ENCODE measurements at regions not wholly inside any gene's neighbourhood (a gene's known extent, or its start where the extent isn't known, plus 50 kb on each side); places are given as distances from the start of the nearest gene placed in this dataset.

DNA sequence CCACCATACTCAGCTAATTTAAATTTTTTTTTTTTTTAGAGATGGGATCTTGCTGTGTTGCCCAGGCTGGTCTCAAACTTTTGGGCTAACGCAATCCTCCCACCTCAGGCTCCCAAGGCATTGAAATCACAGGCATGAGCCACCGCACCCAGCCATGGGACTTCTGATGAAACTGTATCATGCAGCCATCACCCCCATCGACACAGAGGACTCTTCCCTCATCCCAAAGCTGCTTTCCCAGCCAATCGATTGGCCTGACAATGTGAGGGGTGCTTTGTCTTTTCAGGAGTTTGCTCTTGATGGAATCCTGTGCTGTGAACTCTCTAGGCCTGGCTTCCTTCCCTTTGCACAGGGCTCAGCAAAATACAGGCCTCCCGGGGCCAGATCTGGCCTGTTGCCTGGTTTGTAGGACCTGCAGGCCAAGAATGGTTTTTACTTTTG, 59.6 kb upstream of the NCOR2 start:
- POLR2A ChIA-PET: interaction anchor here (0.7 kb wide), 1 partner anchor 66 kb away, joined by 3 read pairs; no protein-coding TSS in a partner anchor
- ATAC-seq (no peak), DNase-seq (ENCODE audit: low spot score) (no peak)

DNA sequence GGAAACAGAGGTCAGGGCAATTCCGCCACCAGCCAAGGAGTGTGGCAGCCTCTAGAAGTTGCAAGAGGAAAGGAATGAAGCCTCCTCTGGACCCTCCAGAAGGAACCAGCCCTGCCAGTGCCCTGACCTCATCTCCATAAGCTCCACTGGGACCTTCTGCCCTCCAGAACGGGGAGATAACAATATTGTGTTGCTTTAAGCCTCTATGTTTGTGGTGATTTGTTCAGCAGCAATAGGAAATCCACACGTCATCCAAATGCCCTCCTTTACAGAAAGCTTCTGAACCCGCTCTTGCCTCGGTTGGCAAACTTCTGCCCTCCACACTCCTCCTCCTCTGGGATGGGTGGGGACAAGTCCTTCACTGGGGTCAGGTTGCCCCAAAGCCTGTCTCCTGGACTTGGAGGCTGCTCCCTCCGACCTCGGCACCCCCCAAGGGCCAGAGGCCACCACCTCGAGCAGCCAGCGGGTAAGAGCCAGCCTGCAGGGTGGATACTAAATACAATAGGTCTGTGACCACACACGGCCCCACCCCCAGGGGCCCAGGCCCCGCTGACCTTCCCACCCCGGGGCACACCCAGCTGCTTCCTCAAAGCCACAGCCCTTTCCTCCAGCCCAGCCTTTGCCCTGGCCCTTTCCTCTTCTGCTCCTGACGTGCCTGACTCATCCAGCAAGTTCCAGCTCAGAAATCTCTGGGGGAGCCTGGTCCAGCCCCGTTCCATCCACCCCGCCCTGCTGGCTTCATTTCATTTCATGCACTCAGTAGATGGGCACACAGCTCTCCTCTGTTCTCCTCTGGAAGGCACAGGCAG, 58.7 kb upstream of the NCOR2 start:
- no peaks in the 10 kb centered on the region for H3K36me3 Mint-ChIP-seq
- peaks cover 13% of the 10 kb centered on the region for H3K4me1 Mint-ChIP-seq
- TF ChIP-seq ATF1 (CRISPR knock-in tag; IDR thresholded peaks at IDR 0.05) (no peak), FOXP1 (CRISPR knock-in tag; IDR thresholded peaks at IDR 0.05; ENCODE audit: borderline replicate concordance) (no peak), RORB (CRISPR knock-in tag; IDR thresholded peaks at IDR 0.05) (no peak), ZNF317 (CRISPR knock-in tag; IDR thresholded peaks at IDR 0.05; ENCODE audit: borderline replicate concordance, low read depth) (no peak), GTF2I (CRISPR knock-in tag; conservative IDR thresholded peaks at IDR 0.05) (no peak), ESRRA (CRISPR knock-in tag; IDR thresholded peaks at IDR 0.05; ENCODE audit: borderline replicate concordance) (no peak), SOX15 (CRISPR knock-in tag; IDR thresholded peaks at IDR 0.05) (no peak), IRF2 (CRISPR knock-in tag; IDR thresholded peaks at IDR 0.05; ENCODE audit: borderline replicate concordance, low read depth) (no peak), FOXK1 (CRISPR knock-in tag; IDR thresholded peaks at IDR 0.05) (no peak), ETV6 (CRISPR knock-in tag; IDR thresholded peaks at IDR 0.05) (no peak)
- TF ChIP-seq, protein P1, sequence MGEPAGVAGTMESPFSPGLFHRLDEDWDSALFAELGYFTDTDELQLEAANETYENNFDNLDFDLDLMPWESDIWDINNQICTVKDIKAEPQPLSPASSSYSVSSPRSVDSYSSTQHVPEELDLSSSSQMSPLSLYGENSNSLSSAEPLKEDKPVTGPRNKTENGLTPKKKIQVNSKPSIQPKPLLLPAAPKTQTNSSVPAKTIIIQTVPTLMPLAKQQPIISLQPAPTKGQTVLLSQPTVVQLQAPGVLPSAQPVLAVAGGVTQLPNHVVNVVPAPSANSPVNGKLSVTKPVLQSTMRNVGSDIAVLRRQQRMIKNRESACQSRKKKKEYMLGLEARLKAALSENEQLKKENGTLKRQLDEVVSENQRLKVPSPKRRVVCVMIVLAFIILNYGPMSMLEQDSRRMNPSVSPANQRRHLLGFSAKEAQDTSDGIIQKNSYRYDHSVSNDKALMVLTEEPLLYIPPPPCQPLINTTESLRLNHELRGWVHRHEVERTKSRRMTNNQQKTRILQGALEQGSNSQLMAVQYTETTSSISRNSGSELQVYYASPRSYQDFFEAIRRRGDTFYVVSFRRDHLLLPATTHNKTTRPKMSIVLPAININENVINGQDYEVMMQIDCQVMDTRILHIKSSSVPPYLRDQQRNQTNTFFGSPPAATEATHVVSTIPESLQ (CRISPR knock-in tag; IDR thresholded peaks at IDR 0.05): no peak
- TF ChIP-seq, protein P2, sequence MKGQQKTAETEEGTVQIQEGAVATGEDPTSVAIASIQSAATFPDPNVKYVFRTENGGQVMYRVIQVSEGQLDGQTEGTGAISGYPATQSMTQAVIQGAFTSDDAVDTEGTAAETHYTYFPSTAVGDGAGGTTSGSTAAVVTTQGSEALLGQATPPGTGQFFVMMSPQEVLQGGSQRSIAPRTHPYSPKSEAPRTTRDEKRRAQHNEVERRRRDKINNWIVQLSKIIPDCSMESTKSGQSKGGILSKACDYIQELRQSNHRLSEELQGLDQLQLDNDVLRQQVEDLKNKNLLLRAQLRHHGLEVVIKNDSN (CRISPR knock-in tag; IDR thresholded peaks at IDR 0.05): no peak
- TF ChIP-seq, protein P3, sequence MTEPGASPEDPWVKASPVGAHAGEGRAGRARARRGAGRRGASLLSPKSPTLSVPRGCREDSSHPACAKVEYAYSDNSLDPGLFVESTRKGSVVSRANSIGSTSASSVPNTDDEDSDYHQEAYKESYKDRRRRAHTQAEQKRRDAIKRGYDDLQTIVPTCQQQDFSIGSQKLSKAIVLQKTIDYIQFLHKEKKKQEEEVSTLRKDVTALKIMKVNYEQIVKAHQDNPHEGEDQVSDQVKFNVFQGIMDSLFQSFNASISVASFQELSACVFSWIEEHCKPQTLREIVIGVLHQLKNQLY (CRISPR knock-in tag; IDR thresholded peaks at IDR 0.05): no peak
- TF ChIP-seq, protein P4, sequence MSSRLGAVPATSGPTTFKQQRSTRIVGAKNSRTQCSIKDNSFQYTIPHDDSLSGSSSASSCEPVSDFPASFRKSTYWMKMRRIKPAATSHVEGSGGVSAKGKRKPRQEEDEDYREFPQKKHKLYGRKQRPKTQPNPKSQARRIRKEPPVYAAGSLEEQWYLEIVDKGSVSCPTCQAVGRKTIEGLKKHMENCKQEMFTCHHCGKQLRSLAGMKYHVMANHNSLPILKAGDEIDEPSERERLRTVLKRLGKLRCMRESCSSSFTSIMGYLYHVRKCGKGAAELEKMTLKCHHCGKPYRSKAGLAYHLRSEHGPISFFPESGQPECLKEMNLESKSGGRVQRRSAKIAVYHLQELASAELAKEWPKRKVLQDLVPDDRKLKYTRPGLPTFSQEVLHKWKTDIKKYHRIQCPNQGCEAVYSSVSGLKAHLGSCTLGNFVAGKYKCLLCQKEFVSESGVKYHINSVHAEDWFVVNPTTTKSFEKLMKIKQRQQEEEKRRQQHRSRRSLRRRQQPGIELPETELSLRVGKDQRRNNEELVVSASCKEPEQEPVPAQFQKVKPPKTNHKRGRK (CRISPR knock-in tag; IDR thresholded peaks at IDR 0.05; ENCODE audit: borderline replicate concordance): no peak
- ChIA-PET POLR2A (no interaction called here), CTCF (interaction anchor here (0.6 to 0.7 kb wide), 2 partner anchors 28 to 145 kb away, joined by 3 to 5 read pairs; no protein-coding TSS in a partner anchor)
- no peak for ATAC-seq
- H3K27ac Mint-ChIP-seq: no peak overlapping the region
- H3K27me3 Mint-ChIP-seq (ENCODE audit: low read depth): no peaks in the 10 kb centered on the region
- no peak overlapping the region for H3K4me3 Mint-ChIP-seq
- H3K9me3 Mint-ChIP-seq: peaks cover 6% of the 10 kb centered on the region
- no peak for DNase-seq (ENCODE audit: low spot score)

More for the DNA sequence above, 59.6 kb upstream of the NCOR2 start:
- TF ChIP-seq MYBL2 (CRISPR knock-in tag; IDR thresholded peaks at IDR 0.05) (no peak), MXD4 (CRISPR knock-in tag; IDR thresholded peaks at IDR 0.05; ENCODE audit: borderline replicate concordance) (no peak), IRF2 (CRISPR knock-in tag; IDR thresholded peaks at IDR 0.05; ENCODE audit: borderline replicate concordance, low read depth) (no peak), ZNF121 (CRISPR knock-in tag; IDR thresholded peaks at IDR 0.05) (peak; percentile 49; the same call in 1 of the 2 replicates)
- TF ChIP-seq, protein P5, sequence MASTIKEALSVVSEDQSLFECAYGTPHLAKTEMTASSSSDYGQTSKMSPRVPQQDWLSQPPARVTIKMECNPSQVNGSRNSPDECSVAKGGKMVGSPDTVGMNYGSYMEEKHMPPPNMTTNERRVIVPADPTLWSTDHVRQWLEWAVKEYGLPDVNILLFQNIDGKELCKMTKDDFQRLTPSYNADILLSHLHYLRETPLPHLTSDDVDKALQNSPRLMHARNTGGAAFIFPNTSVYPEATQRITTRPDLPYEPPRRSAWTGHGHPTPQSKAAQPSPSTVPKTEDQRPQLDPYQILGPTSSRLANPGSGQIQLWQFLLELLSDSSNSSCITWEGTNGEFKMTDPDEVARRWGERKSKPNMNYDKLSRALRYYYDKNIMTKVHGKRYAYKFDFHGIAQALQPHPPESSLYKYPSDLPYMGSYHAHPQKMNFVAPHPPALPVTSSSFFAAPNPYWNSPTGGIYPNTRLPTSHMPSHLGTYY (CRISPR knock-in tag; IDR thresholded peaks at IDR 0.05): no peak
- TF ChIP-seq, protein P6, sequence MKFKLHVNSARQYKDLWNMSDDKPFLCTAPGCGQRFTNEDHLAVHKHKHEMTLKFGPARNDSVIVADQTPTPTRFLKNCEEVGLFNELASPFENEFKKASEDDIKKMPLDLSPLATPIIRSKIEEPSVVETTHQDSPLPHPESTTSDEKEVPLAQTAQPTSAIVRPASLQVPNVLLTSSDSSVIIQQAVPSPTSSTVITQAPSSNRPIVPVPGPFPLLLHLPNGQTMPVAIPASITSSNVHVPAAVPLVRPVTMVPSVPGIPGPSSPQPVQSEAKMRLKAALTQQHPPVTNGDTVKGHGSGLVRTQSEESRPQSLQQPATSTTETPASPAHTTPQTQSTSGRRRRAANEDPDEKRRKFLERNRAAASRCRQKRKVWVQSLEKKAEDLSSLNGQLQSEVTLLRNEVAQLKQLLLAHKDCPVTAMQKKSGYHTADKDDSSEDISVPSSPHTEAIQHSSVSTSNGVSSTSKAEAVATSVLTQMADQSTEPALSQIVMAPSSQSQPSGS (CRISPR knock-in tag; IDR thresholded peaks at IDR 0.05; ENCODE audit: borderline replicate concordance, low read depth): no peak
- Mint-ChIP-seq H3K4me1 (peaks cover 12% of the 10 kb centered on the region), H3K4me3 (no peak overlapping the region), H3K27me3 (ENCODE audit: low read depth) (no peaks in the 10 kb centered on the region), H3K36me3 (no peaks in the 10 kb centered on the region), H3K9me3 (peaks cover 6% of the 10 kb centered on the region), H3K27ac (no peak overlapping the region)
- CTCF ChIA-PET: interaction anchor here (0.7 kb wide), 1 partner anchor 107 kb away, joined by 3 read pairs; no protein-coding TSS in a partner anchor

All from WTC11 (cell line).